ENCODE measurements at regions not wholly inside any gene's neighbourhood (a gene's known extent, or its start where the extent isn't known, plus 50 kb on each side); places are given as distances from the start of the nearest gene placed in this dataset.

- ChIA-PET CTCF (ENCODE audit: partially characterized antibody) (interaction anchor here (0.6 to 2.0 kb wide), 7 partner anchors 10 to 834 kb away, joined by 3 to 9 read pairs (median 6); no protein-coding TSS in a partner anchor), POLR2A (ENCODE audit: partially characterized antibody) (no interaction called here)
- no peaks in the 10 kb centered on the region for H3K79me2 ChIP-seq (ENCODE audit: control insufficient read depth in 1 of 2, insufficient read depth in 2 of 2, low read length in 2 of 2)
- H2BK15ac ChIP-seq (ENCODE audit: low read length): no peak overlapping the region
- no peak overlapping the region for H2BK5ac ChIP-seq (ENCODE audit: low read depth, low read length)
- no peak overlapping the region for H3K4me2 ChIP-seq (ENCODE audit: insufficient read depth in 1 of 2, low read depth in 2 of 2, low read length in 2 of 2)
- no peak overlapping the region for H4K5ac ChIP-seq (ENCODE audit: insufficient read length, low read depth, low read length)
- 92% methylated on average over 5 of the region's 5 CpGs; no CpG with 5 or more reads in 1 of the 2 experiments for WGBS, 2 experiments (ENCODE audit: extremely low coverage in 1 of 2, insufficient coverage in 1 of 2, insufficient read length in 1 of 2, insufficient replicate concordance in 2 of 2, low coverage in 1 of 2, low lambda C conversion rate in 2 of 2, missing lambda C conversion rate in 1 of 2)
- H2BK12ac ChIP-seq (ENCODE audit: low read depth, low read length): no peak overlapping the region
- H3K27me3 ChIP-seq (replicated peaks in 1 of 4; ENCODE audit: control insufficient read depth in 3 of 4, extremely low read depth in 1 of 4, insufficient read depth in 3 of 4, low read length in 3 of 4): no peaks in the 10 kb centered on the region
- H4K8ac ChIP-seq (ENCODE audit: extremely low read depth, insufficient read depth, low read length): no peak overlapping the region
- H2AFZ ChIP-seq (ENCODE audit: low read length): no peak overlapping the region
- no peaks in the 10 kb centered on the region for H3K36me3 ChIP-seq (ENCODE audit: control insufficient read depth in 2 of 4, insufficient read depth in 4 of 4, low read length in 3 of 4)
- no peak overlapping the region for H2BK120ac ChIP-seq (replicated peaks; ENCODE audit: low read depth, low read length)
- no peak for TF ChIP-seq EGR1 (IDR thresholded peaks at IDR 0.05; ENCODE audit: borderline replicate concordance, low read depth, low read length)
- TF ChIP-seq BACH1 (IDR thresholded peaks at IDR 0.05; ENCODE audit: low read length): no peak
- no peak for TF ChIP-seq RFX5 (IDR thresholded peaks at IDR 0.05; ENCODE audit: borderline replicate concordance, low read depth, low read length)
- H2BK20ac ChIP-seq (ENCODE audit: low read length): no peak overlapping the region
- no peak overlapping the region for H4K91ac ChIP-seq (replicated peaks; ENCODE audit: insufficient read length, low read length)
- no peak overlapping the region for H3K4me3 ChIP-seq (ENCODE audit: extremely low read depth in 1 of 4, insufficient read depth in 2 of 4, low read depth in 3 of 4, low read length in 4 of 4)
- no peaks in the 10 kb centered on the region for H3K9me3 ChIP-seq (ENCODE audit: insufficient read depth in 2 of 2, low read depth in 1 of 2, low read length in 1 of 2)
- no peak overlapping the region for H3K9ac ChIP-seq (replicated peaks in 1 of 4; ENCODE audit: extremely low read depth in 1 of 4, low read depth in 3 of 4, low read length in 3 of 4)
- no peak overlapping the region for H3K56ac ChIP-seq (replicated peaks; ENCODE audit: insufficient read length, low read depth, low read length)
- H3K23ac ChIP-seq (ENCODE audit: insufficient read length): no peak overlapping the region
- H2AK5ac ChIP-seq (ENCODE audit: low read depth, low read length): no peak overlapping the region
- no peaks in the 10 kb centered on the region for H3K23me2 ChIP-seq (ENCODE audit: low read depth, low read length)
- no peak overlapping the region for H3K18ac ChIP-seq (ENCODE audit: extremely low read depth, low read length)
- H3K27ac ChIP-seq (ENCODE audit: low read depth, low read length): no peak overlapping the region
- no peak overlapping the region for H3K4ac ChIP-seq (replicated peaks; ENCODE audit: insufficient read length, low read depth, low read length)
- no peak overlapping the region for H3K14ac ChIP-seq (ENCODE audit: insufficient read length)
- FAIRE-seq (no peak), DNase-seq (ENCODE audit: low read depth in 1 of 2, low spot score in 2 of 2) (no peak)
- no peaks in the 10 kb centered on the region for H3K4me1 ChIP-seq (replicated peaks in 1 of 4; ENCODE audit: control insufficient read depth in 3 of 4, insufficient read depth in 4 of 4, low read length in 3 of 4)
- no peaks in the 10 kb centered on the region for H4K20me1 ChIP-seq (replicated peaks in 1 of 2; ENCODE audit: control insufficient read depth in 1 of 2, insufficient read depth in 2 of 2, low read length in 2 of 2)
- no peaks in the 10 kb centered on the region for H3K79me1 ChIP-seq (ENCODE audit: low read depth, low read length)
Measured at GRCh38 chr13:78976696-78977095, 317.7 kb upstream of the OBI1 start.

Measured in H1 (cell line).